HG03025 (cell line): ENCODE measurements at regions not wholly inside any gene's neighbourhood (a gene's known extent, or its start where the extent isn't known, plus 50 kb on each side); places are given as distances from the start of the nearest gene placed in this dataset.

Experiments used
- ATAC-seq: cut with Tn5 transposase; IDR thresholded peaks from one replicate; pipeline ENCODE4 v1.9.1; 2021; ENCODE audit warnings: mild to moderate bottlenecking, moderate library complexity; ENCODE audit not compliant: unreplicated experiment, low FRiP score

DNA sequence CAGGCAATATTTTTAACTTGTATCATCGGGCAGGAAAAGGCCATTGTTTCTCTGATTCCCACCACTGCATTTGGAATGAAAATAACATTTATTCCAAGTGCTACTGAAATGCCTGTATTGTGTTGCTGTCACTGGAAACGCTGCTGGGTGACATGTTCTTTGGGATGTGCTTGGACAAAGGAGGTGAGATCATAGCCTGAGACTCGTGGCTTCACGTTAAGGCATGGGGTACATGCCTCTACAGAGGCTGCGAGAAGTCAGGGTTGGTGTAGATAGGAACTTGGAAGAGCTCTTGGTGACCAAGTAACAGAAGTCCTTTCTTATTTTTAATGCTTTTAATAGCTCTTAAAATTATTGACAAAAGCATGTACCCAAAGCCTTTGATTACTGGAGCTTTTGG, 58.8 kb upstream of the MAF start:
- ATAC-seq, result no peak

- ATAC-seq, result no peak
These were observed 57.9 kb upstream of the MAF start for GRCh38 chr16:79658301-79659033.

- ATAC-seq, result no peak
These were observed 56.1 kb upstream of the MAF start for GRCh38 chr16:79656553-79657115.

DNA sequence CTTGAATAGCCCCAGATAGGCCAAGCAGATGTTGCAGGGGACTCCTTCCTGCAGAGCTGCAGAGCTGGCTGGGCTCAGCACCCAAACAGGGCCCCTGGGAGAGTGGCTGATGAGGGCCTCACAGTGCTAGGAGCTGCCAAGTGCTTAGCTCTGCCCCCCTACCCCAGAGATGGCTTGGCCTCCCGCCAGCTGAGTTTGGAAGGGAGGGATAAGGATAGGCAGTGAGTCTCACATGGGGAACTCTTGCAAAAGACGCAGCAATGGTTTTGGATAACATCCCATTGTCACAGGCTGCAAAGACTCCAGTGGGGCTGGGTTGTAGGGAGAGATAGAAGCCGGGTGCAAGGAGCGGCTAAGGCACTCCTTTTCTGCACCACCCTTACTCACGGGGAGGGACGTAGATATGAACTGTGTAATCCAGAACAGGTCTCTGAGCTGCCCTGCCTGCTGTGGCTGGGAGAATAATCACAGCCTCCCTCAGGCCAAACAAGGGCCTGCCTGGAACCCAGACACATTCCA, 52.9 kb upstream of the MAF start:
- ATAC-seq, result no peak

GRCh38 chr16:79651363-79651762, 50.8 kb upstream of the MAF start:
- ATAC-seq, result no peak
